GM21825 (cell line): ENCODE measurements at regions not wholly inside any gene's neighbourhood (a gene's known extent, or its start where the extent isn't known, plus 50 kb on each side); places are given as distances from the start of the nearest gene placed in this dataset.

Experiments used
- ATAC-seq: cut with Tn5 transposase; IDR thresholded peaks from one replicate; pipeline ENCODE4 v1.9.1; 2021; ENCODE audit warnings: mild to moderate bottlenecking, moderate library complexity; ENCODE audit not compliant: unreplicated experiment

GRCh38 chr12:92439420-92439805 is 263.4 kb upstream of the PLEKHG7 start:
- ATAC-seq: no peak

DNA sequence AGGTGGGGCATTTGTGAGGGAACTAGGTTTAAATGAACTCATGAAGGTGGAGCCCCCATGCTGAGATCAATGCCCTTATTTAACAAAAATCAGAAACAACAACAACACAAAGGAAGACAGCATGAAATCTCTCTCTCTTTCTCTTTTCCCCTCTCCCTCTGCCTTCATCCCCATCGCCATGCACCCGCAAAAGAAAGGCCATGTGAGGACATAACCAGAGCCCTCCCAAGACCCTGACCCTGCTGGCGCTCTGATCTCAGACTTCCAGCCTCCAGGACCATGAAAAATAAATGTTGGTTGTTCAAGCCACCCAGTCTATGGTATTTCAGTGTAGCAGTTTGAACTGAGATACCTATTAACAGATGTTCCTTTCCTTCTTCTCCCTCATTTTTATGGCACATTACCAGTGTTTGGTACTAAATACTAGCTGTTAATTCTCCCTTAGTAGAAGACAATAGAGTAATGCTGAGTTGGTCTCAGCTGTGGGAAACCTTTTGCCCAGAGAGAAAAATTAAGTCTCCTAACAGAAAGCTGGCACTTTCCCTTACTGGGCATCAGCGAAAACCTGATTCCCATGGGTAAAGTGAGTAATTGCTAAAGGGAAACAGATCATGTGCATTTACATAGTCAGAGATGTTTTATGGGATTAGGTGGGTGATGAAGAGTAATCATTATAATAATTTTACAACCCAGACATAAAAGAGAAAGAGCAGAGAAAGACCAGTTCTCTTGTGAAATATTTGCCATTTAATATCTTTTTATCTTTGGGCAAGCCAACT is 264.0 kb upstream of the PLEKHG7 start:
- no peak for ATAC-seq

DNA sequence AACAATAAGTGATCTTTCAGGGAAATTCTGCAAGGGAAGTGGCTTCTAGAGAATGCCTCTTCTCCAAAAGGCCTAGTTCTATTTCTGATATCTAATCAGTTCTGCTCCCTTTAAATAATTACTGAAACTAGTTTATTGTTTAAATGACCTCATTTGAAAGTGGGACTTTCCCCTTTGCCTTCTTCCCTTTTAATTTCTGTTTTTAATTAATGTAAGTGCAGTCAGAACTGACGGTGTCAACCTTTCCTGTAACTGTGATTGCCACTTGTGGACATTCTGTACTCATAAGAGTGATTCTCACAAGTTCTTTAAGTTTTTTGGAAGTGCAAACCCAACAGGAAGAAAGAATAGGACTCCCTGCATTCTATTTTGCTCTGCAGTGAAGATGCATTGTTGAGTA is 265.3 kb upstream of the PLEKHG7 start:
- ATAC-seq: no peak

- ATAC-seq: no peak
Measured at GRCh38 chr12:92436856-92437255, 265.9 kb upstream of the PLEKHG7 start.

- ATAC-seq: no peak
Measured at GRCh38 chr12:92434607-92435025, 268.2 kb upstream of the PLEKHG7 start.

- peak; percentile 59 for ATAC-seq
Measured at GRCh38 chr12:92432724-92433441, 269.9 kb upstream of the PLEKHG7 start.

- ATAC-seq: no peak
Measured at GRCh38 chr12:92431146-92431545, 271.6 kb upstream of the PLEKHG7 start.

GRCh38 chr12:92426332-92426731 is 276.5 kb upstream of the PLEKHG7 start:
- no peak for ATAC-seq

GRCh38 chr12:92425165-92425564 is 277.6 kb upstream of the PLEKHG7 start:
- ATAC-seq: no peak

- ATAC-seq: no peak
Measured at GRCh38 chr12:92424338-92424737, 278.5 kb upstream of the PLEKHG7 start.

- no peak for ATAC-seq
Measured at GRCh38 chr12:92421701-92422100, 276.1 kb upstream of the BTG1 start.

DNA sequence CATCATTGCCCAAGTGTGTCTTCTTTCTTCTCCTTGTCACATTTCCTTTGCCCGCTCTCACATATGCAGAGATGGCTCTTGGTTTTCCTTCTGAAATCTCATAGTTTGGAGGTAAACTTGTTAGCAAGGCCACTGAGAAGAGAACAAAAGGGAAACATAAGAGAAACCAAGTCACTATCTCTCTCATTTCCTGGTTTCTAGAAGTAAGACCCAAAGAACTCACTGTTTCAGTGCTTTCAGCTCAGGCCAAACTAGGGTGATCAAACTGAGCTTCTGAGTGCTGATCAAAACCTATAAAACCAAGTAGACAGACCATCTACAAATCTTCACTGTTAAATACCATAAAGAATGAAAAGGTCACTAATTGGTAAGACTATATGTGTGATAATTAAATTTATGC is 275.4 kb upstream of the BTG1 start:
- no peak for ATAC-seq

- no peak for ATAC-seq
Measured at GRCh38 chr12:92419201-92419600, 273.6 kb upstream of the BTG1 start.

DNA sequence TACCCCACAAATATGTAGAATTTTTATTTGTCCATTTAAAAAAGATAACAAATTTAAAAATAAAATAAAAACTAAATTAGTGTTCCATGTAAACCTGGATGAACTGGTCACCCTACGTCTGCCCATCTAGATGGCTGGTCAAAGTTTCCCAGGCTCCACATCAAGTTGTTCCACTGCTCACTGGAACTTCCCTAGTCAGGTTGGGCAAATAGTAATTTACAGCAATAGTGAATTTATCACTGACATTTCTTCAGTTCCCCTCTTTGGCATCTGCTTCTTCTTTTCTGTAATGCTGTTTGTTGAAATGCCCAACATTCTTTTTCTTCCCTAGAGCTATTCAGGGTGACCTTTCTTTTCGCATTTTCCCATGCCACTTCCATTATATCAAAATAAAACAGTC is 272.7 kb upstream of the BTG1 start:
- no peak for ATAC-seq

- no peak for ATAC-seq
Measured at GRCh38 chr12:92417373-92417772, 271.7 kb upstream of the BTG1 start.

DNA sequence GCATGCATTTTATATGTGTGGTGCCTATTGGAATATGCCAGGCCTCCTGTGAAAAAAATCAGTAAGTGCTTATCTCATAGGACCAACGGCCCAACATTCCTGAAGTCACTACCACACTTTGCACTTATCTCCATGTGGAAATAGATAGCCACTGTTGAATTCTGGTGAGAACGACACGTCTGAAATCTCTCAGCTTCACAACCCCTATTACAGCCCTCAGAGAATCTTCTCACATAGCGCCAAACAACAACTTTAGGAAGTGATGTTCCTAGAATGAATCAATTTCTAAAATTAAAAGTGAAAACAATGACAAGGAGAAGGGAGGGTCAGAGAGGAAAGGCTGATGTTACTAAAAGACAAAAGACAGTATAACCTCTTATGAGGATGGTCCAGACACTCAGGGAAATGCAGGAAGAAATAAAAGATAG is 270.8 kb upstream of the BTG1 start:
- ATAC-seq: no peak

DNA sequence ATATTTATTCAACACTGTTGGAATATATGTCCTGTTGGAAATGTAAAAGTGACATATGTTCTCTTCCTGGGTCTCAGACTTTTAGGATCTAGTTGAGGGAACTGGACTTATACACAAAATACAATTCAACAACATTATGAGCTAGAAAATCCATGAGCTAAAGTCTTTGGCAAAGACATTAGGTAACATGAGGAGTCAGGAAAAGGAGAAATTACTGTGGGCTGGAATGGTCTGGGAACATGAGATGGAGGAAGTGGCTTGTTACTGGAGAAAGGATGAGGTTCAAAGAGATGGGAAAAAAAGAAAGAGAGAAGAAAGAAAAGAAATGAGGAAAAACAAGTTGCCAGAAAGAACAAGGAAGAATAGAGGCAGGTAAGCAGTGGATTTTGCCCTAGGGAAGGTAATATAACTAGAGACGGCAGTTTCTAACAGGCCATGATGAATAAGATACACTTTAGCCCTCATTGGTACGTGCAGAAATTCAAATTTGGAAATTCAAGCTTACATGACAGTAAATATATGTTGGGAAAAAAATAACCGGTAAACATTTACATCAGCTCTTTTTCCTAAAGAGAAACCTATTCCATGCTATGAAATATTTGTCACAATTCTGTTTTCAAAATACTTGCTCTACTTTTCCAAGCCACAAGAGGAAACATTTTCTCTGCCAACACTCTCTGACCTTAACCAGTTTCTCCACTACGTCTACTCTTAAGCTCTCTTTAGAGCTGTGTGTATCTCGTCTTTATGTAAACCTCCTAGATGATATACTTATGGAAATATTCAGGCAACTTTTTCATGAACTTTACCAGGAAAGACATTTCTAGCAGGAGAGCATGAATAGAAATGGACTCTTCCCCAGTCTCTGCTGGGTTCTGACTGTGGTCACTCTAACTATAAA is 268.8 kb upstream of the BTG1 start:
- ATAC-seq: no peak

GRCh38 chr12:92413286-92413685 is 267.6 kb upstream of the BTG1 start:
- no peak for ATAC-seq

DNA sequence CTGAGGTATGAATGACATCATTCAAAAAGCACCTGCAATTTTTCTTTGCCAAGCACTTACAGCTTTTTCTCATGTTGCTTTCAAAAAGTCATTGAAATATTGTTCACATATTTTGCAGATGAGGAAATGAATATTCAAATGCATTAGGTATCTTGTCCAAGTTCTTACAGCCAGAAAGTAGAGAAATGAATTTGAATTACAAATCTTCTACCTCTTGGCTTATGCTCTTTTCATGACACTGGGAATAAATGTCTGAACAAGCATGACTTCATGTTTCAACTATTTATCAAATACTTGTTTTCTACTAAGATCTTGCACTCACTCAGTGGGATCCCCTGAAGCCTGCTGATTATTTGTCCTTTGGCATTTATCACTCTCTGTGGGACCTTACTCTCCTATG is 267.2 kb upstream of the BTG1 start:
- no peak for ATAC-seq

DNA sequence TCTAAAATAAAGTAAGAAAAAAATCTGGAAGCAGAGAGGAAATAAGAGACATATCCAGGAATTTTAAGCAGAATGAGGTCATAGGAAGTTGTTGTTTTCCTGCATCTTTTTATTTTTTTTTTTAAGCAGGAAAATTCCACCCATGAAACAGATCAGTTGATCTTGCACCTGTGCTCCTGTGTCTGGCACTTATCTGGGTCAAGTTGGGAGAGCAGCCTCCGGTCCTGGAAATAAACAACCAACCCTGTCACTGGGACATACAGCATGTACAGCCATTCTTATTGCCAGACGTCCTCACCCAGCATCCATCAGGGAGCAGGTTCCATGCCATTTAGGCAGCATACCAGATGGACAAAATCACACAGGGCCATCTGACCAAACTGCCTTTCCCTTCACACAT is 266.0 kb upstream of the BTG1 start:
- ATAC-seq: no peak

- ATAC-seq: no peak
Measured at GRCh38 chr12:92408072-92408900, 262.6 kb upstream of the BTG1 start.
